ENCODE measurements at regions not wholly inside any gene's neighbourhood (a gene's known extent, or its start where the extent isn't known, plus 50 kb on each side); places are given as distances from the start of the nearest gene placed in this dataset.
"Not testable (repeated sequence)": the region's sequence is repeated elsewhere in the genome, so short reads cannot be mapped to it uniquely, and the experiment has no call there.

DNA sequence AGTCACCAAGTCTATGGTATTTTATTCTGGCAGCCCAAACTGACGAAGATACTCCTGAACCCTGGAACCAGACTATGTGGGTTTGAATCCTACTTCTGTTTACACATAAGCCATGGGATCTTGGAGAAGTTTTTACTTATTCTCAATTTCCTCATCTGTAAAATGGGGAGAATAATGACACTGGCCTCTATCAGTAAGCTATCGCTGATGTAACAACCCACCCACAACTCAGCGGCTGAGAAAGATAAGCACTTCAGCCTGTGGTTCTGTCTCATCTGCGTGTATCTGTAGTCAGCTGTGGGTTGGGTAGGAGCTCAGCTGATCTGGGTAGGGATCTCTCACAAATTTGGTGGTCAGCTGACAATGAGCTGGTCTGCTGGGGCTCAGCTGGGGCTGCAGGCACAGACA, 68.0 kb upstream of the ALX4 start:
- no peaks in the 10 kb centered on the region for H3K4me1 Mint-ChIP-seq (ENCODE audit: low read depth)
- H3K27ac Mint-ChIP-seq: no peak overlapping the region
- H3K9me3 Mint-ChIP-seq: no peaks in the 10 kb centered on the region
- no peak for DNase-seq
- H3K4me3 Mint-ChIP-seq: no peak overlapping the region
- peaks cover 6% of the 10 kb centered on the region for H3K27me3 Mint-ChIP-seq (ENCODE audit: low read depth)
- ATAC-seq (replicated peaks in 1 of 2): no peak
- H3K36me3 Mint-ChIP-seq (ENCODE audit: insufficient read depth in 2 of 2): no peaks in the 10 kb centered on the region

DNA sequence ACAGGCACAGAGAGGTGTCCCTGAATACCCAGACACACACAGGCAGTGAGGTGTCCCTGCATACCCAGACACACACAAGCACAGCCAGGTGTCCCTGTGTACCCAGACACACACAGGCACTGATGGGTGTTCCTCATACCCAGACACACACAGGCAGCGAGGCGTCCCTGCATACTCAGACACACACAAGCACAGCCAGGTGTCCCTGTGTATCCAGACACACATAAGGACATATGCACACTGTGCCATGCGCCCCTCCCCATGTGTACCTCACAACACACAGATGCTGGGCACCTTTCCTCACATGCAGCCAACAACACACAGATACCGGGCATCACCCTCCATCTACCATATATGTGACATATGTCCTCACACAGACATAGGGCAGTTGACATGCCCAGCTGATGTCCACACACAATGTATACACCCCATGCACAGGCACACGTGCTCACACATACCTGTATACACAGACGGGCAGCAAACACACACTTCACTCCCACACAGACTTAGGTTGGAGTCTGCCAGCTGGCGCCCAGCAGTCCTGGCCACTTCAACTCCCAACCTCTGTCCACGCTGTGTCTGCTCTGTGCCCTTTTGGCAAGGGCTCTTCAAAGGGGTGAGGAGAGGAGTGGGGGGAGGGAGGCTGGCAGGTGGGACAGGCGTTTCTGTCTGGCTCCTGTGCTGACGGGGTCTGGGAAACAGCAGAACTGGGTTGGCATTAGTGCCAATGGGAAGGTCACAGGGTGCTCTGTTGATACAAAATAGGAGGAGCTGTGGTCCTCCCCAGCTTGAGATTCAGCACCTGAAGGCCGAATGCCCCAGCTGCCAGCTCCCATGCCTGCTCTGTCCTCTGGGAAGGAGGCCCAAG, 69.4 kb upstream of the ALX4 start:
- Mint-ChIP-seq H3K4me1 (ENCODE audit: low read depth) (no peaks in the 10 kb centered on the region), H3K36me3 (ENCODE audit: insufficient read depth in 2 of 2) (no peaks in the 10 kb centered on the region), H3K4me3 (no peak overlapping the region), H3K9me3 (no peaks in the 10 kb centered on the region), H3K27ac (no peak overlapping the region), H3K27me3 (ENCODE audit: low read depth) (peaks cover 6% of the 10 kb centered on the region)
- no peak for ATAC-seq (replicated peaks in 1 of 2)
- no peak for DNase-seq

DNA sequence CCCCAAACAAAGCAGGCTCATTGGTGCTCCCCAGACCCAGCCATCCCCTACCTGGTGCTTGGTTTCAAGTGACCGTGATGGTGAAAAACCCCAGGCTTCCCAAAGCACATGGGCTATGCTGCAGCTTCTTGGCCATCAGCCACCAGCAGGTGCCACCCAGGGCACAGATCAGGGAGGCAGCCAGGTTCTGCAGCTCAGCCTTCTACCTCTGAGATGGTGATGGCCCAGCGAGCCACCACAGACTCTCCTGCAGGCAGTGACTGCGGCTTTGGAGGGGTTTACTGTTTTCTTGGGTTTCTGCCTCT, 70.0 kb upstream of the ALX4 start:
- H3K36me3 Mint-ChIP-seq (ENCODE audit: insufficient read depth in 2 of 2): no peaks in the 10 kb centered on the region
- H3K27me3 Mint-ChIP-seq (ENCODE audit: low read depth): peaks cover 8% of the 10 kb centered on the region
- H3K4me1 Mint-ChIP-seq (ENCODE audit: low read depth): no peaks in the 10 kb centered on the region
- DNase-seq (no peak), ATAC-seq (replicated peaks in 1 of 2) (no peak)
- no peak overlapping the region for H3K4me3 Mint-ChIP-seq
- no peak overlapping the region for H3K27ac Mint-ChIP-seq
- no peaks in the 10 kb centered on the region for H3K9me3 Mint-ChIP-seq

DNA sequence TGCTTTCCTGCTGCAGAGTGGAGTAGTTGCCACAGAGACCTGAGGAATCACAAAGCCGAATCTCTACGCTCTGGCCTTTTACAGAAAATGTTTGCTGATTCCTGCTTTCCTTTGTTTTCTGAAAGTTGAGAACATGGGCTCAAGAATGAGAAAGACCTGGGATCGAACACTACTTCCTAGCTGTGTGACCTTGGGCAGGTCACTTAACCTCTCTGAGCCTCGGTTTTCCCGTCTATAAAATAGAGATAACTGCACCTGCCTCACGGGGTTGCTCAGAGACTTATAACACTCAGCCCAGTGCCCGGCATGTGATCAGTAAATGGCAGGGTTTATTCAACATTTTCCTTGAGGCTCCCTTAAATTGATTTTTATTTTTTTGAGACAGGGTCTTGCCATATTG, 70.9 kb upstream of the ALX4 start:
- Mint-ChIP-seq H3K27me3 (ENCODE audit: low read depth) (peaks cover 17% of the 10 kb centered on the region), H3K27ac (no peak overlapping the region), H3K4me1 (ENCODE audit: low read depth) (no peaks in the 10 kb centered on the region), H3K9me3 (no peaks in the 10 kb centered on the region), H3K36me3 (ENCODE audit: insufficient read depth in 2 of 2) (no peaks in the 10 kb centered on the region), H3K4me3 (no peak overlapping the region)
- ATAC-seq (replicated peaks in 1 of 2) (no peak), DNase-seq (no peak)

DNA sequence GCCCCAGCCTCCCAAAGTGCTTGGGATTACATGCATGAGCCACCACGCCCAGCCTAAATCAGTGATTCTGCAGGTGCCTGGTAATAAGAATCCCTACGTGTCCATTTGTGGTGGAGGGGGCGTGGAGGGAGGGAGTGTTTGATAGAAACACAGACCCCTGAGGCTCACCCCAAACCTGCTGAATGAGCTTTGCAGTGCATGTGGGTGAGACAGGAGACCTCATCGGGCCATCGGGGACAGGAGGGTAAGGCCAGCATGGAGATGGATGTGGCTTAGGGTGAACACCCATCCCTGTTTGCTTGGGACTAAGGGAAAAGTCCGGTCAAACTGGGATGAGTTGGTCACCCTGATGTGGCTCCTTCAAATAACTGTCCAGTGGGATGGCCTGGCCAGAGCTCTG, 71.3 kb upstream of the ALX4 start:
- Mint-ChIP-seq H3K4me3 (no peak overlapping the region), H3K27me3 (ENCODE audit: low read depth) (peaks cover 21% of the 10 kb centered on the region), H3K36me3 (ENCODE audit: insufficient read depth in 2 of 2) (no peaks in the 10 kb centered on the region), H3K27ac (no peak overlapping the region), H3K9me3 (no peaks in the 10 kb centered on the region), H3K4me1 (ENCODE audit: low read depth) (no peaks in the 10 kb centered on the region)
- no peak for DNase-seq
- no peak for ATAC-seq (replicated peaks in 1 of 2)

DNA sequence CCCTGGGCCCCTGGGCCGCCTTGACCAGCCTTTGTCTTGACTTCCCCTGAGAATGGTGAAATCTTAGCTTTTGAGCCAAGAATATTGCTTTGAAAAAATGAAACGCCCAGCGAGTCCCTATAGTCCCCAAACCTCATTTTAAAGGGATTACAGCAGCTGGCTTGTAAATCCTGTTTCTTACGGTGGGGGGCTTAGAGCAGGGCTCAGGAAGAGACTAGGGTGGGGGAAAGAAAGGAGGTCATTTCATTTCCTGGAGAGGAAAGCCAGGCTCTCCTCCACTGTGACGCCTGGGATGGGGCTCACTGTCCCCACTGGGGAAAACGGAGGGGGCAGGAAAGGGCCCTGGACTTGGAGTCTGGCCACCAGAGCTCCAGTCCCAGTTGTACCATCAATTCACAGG, 72.2 kb upstream of the ALX4 start:
- Mint-ChIP-seq H3K27ac (no peak overlapping the region), H3K9me3 (no peaks in the 10 kb centered on the region), H3K27me3 (ENCODE audit: low read depth) (peaks cover 25% of the 10 kb centered on the region), H3K4me1 (ENCODE audit: low read depth) (no peaks in the 10 kb centered on the region), H3K36me3 (ENCODE audit: insufficient read depth in 2 of 2) (no peaks in the 10 kb centered on the region), H3K4me3 (no peak overlapping the region)
- DNase-seq (no peak), ATAC-seq (replicated peaks in 1 of 2) (no peak)

DNA sequence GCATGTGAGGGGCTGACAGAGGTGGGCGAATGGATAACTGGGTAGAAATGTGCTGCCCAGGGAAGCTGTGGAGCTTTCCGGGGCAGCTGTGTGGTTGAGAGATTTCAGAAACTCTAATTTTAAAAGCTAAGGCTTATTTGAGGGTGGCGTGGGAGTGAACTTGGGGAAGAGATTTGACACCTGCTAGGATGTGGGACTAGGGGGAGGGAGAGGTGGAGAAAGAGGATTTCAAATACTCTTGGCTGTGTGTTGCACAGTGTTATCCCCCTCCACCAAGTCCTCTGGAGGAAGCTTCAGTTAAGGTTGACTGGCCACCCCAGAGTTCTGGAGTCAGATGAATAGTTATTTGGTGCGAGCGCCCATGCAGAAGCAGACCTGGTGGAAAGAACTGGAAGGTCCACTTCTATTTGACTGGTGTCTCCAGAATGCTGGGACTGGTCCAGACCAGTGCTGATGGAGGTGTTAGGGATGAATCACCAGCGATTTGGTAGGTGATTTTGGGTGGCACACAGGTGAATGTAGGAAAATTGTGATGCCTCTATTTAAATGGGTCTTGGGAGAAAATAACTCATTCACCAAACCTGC, 72.8 kb upstream of the ALX4 start:
- H3K4me3 Mint-ChIP-seq: no peak overlapping the region
- ATAC-seq (replicated peaks in 1 of 2): no peak
- no peak overlapping the region for H3K27ac Mint-ChIP-seq
- H3K4me1 Mint-ChIP-seq (ENCODE audit: low read depth): no peaks in the 10 kb centered on the region
- no peaks in the 10 kb centered on the region for H3K36me3 Mint-ChIP-seq (ENCODE audit: insufficient read depth in 2 of 2)
- no peak for DNase-seq
- H3K27me3 Mint-ChIP-seq (ENCODE audit: low read depth): peaks cover 25% of the 10 kb centered on the region
- no peaks in the 10 kb centered on the region for H3K9me3 Mint-ChIP-seq

DNA sequence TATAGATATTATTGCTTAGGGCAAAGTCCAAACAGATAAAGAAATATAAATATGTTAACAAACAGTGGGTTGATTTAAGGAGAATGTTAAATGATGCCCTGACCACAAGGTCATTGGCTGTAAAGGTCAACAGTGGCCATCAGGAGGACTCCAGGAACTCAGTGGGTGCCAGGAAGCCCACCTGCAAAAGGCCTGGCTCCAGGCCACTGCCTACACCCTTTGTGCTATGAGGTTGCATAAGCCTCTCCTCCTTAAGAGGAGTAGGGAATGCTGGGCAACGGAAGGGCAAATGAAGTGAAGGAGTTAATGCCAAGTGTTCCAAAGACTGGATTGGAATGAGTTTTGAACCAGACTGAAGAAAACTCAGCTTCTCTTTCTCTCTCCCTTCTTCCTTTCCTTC, 73.3 kb upstream of the ALX4 start:
- Mint-ChIP-seq H3K4me1 (ENCODE audit: low read depth) (no peaks in the 10 kb centered on the region), H3K27me3 (ENCODE audit: low read depth) (peaks cover 25% of the 10 kb centered on the region), H3K36me3 (ENCODE audit: insufficient read depth in 2 of 2) (no peaks in the 10 kb centered on the region), H3K4me3 (no peak overlapping the region), H3K9me3 (no peaks in the 10 kb centered on the region), H3K27ac (no peak overlapping the region)
- no peak for DNase-seq
- no peak for ATAC-seq (replicated peaks in 1 of 2)

DNA sequence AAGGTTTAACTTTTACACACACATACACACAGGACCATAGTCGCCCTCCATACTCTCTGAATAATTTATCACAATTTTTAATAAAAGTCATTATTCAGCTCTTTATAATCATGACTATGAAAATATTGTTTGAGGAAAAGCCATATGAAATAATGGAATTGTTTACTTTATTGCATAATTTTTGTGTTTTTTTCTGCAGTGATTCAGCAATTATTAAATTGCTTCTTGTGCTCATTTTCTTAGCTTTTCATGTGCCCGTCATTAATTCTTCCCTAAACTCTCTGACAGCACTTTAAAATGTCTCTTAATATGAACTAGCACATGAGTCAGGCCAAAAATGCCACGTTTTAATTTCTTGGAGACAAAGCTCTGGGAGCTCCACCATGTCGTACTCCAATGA, 77.5 kb upstream of the ALX4 start:
- H3K4me3 Mint-ChIP-seq: no peak overlapping the region
- H3K36me3 Mint-ChIP-seq (ENCODE audit: insufficient read depth in 2 of 2): peaks cover 1 to 2% of the 10 kb centered on the region in 2 donors
- no peak for DNase-seq
- H3K9me3 Mint-ChIP-seq: peaks cover 0 to 8% of the 10 kb centered on the region in 2 donors
- ATAC-seq (replicated peaks in 1 of 2): no peak
- H3K27ac Mint-ChIP-seq: no peak overlapping the region
- peaks cover 34% of the 10 kb centered on the region for H3K27me3 Mint-ChIP-seq (ENCODE audit: low read depth)
- no peaks in the 10 kb centered on the region for H3K4me1 Mint-ChIP-seq (ENCODE audit: low read depth)

DNA sequence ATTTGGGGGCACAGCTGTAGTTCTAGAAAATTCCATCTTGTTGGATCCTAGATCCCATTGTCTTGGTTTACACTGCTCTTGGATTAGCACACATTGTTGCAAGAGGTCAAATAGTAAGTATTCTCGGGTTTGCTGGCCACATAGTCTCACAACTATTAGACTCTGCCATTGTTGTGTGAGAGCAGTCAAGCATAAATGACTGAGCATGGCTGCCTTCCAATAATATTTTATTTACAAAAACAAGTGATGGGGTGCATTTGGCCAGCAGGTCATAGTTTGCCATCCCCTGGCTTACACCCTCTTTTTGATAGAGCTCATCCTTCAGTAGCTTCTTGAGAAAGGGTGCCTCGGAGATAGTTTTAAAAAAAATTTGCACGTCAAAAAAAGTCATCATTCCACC, 77.9 kb upstream of the ALX4 start:
- Mint-ChIP-seq H3K9me3 (peaks cover 0 to 9% of the 10 kb centered on the region in 2 donors), H3K27me3 (ENCODE audit: low read depth) (peaks cover 34% of the 10 kb centered on the region), H3K27ac (no peak overlapping the region), H3K4me1 (ENCODE audit: low read depth) (no peaks in the 10 kb centered on the region), H3K36me3 (ENCODE audit: insufficient read depth in 2 of 2) (peaks cover 2 to 3% of the 10 kb centered on the region in 2 donors), H3K4me3 (no peak overlapping the region)
- ATAC-seq (replicated peaks in 1 of 2): no peak
- no peak for DNase-seq

DNA sequence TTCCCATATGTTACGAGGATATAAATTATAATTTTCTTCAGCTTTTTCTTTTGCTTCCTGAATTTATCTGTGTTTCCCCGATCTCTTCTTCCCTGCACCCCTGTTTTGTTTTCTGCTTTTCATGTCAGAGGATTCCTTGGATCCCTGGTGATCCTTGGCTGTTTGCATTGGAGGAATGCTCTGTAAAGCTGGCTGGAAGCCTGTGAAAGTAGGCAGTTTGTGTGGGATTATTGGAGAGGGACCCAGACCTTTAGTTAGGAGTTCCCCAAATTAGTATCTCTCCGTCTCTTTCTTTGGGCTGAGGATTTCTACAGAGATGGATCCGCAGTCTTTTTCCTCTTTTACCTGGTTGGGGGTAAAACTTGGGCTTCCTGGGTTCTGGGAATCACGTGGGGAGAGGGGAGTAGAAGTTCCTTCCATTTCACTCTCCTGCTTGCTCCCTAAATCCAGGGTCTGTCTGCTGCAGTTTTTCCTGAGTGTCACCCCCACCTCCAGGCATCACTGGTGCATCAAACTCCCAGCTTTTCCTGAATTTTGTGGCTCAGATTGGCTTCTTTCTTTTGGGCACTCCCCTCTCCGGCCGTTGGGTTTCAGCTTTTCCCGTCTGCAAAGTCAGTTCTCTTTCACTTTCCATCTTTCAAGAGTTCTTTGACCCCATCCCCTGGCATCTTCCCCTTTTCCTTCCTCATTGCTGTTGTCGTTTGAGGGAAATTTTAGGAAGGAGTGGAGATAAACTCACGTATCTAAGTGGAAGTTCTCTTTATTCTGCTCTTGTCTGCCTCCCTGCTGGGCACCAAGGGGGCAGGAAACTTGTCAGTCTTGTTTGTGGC, 79.1 kb upstream of the ALX4 start:
- peaks cover 37% of the 10 kb centered on the region for H3K27me3 Mint-ChIP-seq (ENCODE audit: low read depth)
- no peak overlapping the region for H3K27ac Mint-ChIP-seq
- peaks cover 2 to 3% of the 10 kb centered on the region in 2 donors for H3K36me3 Mint-ChIP-seq (ENCODE audit: insufficient read depth in 2 of 2)
- peaks cover 1 to 9% of the 10 kb centered on the region in 2 donors for H3K9me3 Mint-ChIP-seq
- H3K4me1 Mint-ChIP-seq (ENCODE audit: low read depth): no peaks in the 10 kb centered on the region
- no peak overlapping the region for H3K4me3 Mint-ChIP-seq
- ATAC-seq (replicated peaks in 1 of 2) (no peak), DNase-seq (no peak)

DNA sequence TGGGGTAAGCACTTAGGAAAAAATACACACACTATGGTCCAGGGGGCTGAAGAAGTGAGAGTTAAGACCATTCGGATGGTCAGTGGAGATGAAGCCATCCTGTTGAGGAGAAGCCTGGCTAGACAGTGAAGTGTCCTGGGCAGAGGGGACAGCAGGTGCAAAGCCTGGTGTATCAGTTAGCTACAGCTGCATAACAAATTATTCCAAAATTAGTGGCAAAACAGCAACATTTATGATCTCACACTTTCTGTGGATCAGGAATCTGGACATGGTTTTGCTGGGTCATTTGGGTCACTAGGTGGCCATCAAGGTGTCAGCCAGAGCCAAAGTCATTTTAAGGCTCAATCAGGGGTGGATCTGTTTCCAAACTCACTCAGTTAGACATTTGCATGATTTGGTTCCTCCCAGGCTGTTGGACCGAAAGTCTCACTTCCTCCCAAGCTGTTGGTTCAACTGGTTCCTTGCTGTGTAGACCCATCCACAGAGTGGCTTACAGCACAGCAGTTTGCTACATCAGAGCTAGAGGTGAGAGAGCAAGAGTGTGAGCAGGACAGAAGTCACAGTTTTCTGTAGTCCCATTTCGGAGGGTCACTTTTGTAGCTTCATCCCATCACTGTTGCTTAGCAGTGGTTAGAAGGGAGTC, 80.1 kb upstream of the ALX4 start:
- Mint-ChIP-seq H3K9me3 (peaks cover 1 to 9% of the 10 kb centered on the region in 2 donors), H3K27ac (no peak overlapping the region), H3K27me3 (ENCODE audit: low read depth) (peaks cover 40% of the 10 kb centered on the region), H3K4me3 (no peak overlapping the region), H3K4me1 (ENCODE audit: low read depth) (no peaks in the 10 kb centered on the region), H3K36me3 (ENCODE audit: insufficient read depth in 2 of 2) (peaks cover 2 to 3% of the 10 kb centered on the region in 2 donors)
- DNase-seq (no peak), ATAC-seq (replicated peaks in 1 of 2) (no peak)

DNA sequence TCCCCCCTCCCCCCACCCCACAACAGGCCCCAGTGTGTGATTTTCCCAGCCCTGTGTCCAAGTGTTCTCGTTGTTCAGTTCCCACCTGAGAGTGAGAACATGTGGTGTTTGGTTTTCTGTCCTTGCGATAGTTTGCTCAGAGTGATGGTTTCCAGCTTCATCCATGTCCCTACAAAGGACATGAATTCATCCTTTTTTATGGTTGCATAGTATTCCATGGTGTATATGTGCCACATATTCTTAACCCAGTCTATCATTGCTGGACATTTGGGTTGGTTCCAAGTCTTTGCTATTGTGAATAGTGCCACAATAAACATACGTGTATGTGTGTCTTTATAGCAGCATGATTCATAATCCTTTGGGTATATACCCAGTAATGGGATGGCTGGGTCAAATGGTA, 81.1 kb upstream of the ALX4 start:
- DNase-seq; H3K36me3 Mint-ChIP-seq (ENCODE audit: insufficient read depth in 2 of 2); ATAC-seq (replicated peaks in 1 of 2); H3K9me3 Mint-ChIP-seq; H3K27ac Mint-ChIP-seq; H3K4me3 Mint-ChIP-seq; H3K4me1 Mint-ChIP-seq (ENCODE audit: low read depth): not testable (repeated sequence)
- peaks cover 38% of the 10 kb centered on the region for H3K27me3 Mint-ChIP-seq (ENCODE audit: low read depth)

Measured in activated T-cell treated with anti-CD3 and anti-CD28 coated beads, Interleukin-2, amount 50 U/mL, for 72 hours (primary cell).